ENCODE measurements at regions not wholly inside any gene's neighbourhood (a gene's known extent, or its start where the extent isn't known, plus 50 kb on each side); places are given as distances from the start of the nearest gene placed in this dataset.

- no peak for TF ChIP-seq CTCF (conservative IDR thresholded peaks at IDR 0.05; ENCODE audit: low read depth, low read length)
- no peak for TF ChIP-seq EZH2 (IDR thresholded peaks at IDR 0.05; ENCODE audit: borderline replicate concordance, low read depth, low read length, poor library complexity, severe bottlenecking)
- H3K9me3 ChIP-seq (ENCODE audit: low read depth, low read length, poor library complexity, severe bottlenecking), result peaks cover 6% of the 10 kb centered on the region
- ChIA-PET POLR2A (ENCODE audit: low non-redundant PET) (no interaction called here), CTCF (no interaction called here)
- intact Hi-C loops (cut with micrococcal nuclease; ENCODE audit: unreplicated experiment), result no loop called here
- H3K4me1 ChIP-seq (ENCODE audit: insufficient read depth, low read length, poor library complexity, severe bottlenecking), result no peaks in the 10 kb centered on the region
- H3K27me3 ChIP-seq (replicated peaks; ENCODE audit: insufficient read depth, low read depth, low read length, poor library complexity), result no peaks in the 10 kb centered on the region
- BruUV-seq (replicated peaks), result no TSS peak
- no peak overlapping the region for H3K27ac ChIP-seq (ENCODE audit: low read depth, low read length, poor library complexity, severe bottlenecking)
- no peaks in the 10 kb centered on the region for H3K36me3 ChIP-seq (ENCODE audit: insufficient read depth, low read length, poor library complexity, severe bottlenecking)
- DNase-seq (ENCODE audit: low spot score), result peak; percentile 10
- H3K4me3 ChIP-seq (ENCODE audit: low read depth, low read length, poor library complexity, severe bottlenecking), result no peak overlapping the region
Measured at GRCh38 chr13:29991343-29991742, 140.9 kb upstream of the UBL3 start.

- H3K4me1 ChIP-seq (ENCODE audit: insufficient read depth, low read length, poor library complexity, severe bottlenecking), result no peaks in the 10 kb centered on the region
- H3K9me3 ChIP-seq (ENCODE audit: low read depth, low read length, poor library complexity, severe bottlenecking), result peaks cover 6% of the 10 kb centered on the region
- no TSS peak for BruUV-seq (replicated peaks)
- DNase-seq (ENCODE audit: low spot score), result no peak
- no peaks in the 10 kb centered on the region for H3K36me3 ChIP-seq (ENCODE audit: insufficient read depth, low read length, poor library complexity, severe bottlenecking)
- H3K27ac ChIP-seq (ENCODE audit: low read depth, low read length, poor library complexity, severe bottlenecking), result no peak overlapping the region
- ChIA-PET POLR2A (ENCODE audit: low non-redundant PET) (no interaction called here), CTCF (no interaction called here)
- H3K4me3 ChIP-seq (ENCODE audit: low read depth, low read length, poor library complexity, severe bottlenecking), result no peak overlapping the region
- no peak for TF ChIP-seq EZH2 (IDR thresholded peaks at IDR 0.05; ENCODE audit: borderline replicate concordance, low read depth, low read length, poor library complexity, severe bottlenecking)
- no peak for TF ChIP-seq CTCF (conservative IDR thresholded peaks at IDR 0.05; ENCODE audit: low read depth, low read length)
- no peaks in the 10 kb centered on the region for H3K27me3 ChIP-seq (replicated peaks; ENCODE audit: insufficient read depth, low read depth, low read length, poor library complexity)
- intact Hi-C loops (cut with micrococcal nuclease; ENCODE audit: unreplicated experiment), result no loop called here
Measured at GRCh38 chr13:29987340-29987739, 136.9 kb upstream of the UBL3 start.

- CTCF ChIA-PET, result no interaction called here
- POLR2A ChIA-PET (ENCODE audit: low non-redundant PET), result no interaction called here
- intact Hi-C loops (cut with micrococcal nuclease; ENCODE audit: unreplicated experiment), result no loop called here
- Histone ChIP-seq H3K9me3 (ENCODE audit: low read depth, low read length, poor library complexity, severe bottlenecking) (no peaks in the 10 kb centered on the region), H3K36me3 (ENCODE audit: insufficient read depth, low read length, poor library complexity, severe bottlenecking) (no peaks in the 10 kb centered on the region), H3K27ac (ENCODE audit: low read depth, low read length, poor library complexity, severe bottlenecking) (no peak overlapping the region), H3K4me1 (ENCODE audit: insufficient read depth, low read length, poor library complexity, severe bottlenecking) (no peaks in the 10 kb centered on the region), H3K4me3 (ENCODE audit: low read depth, low read length, poor library complexity, severe bottlenecking) (no peak overlapping the region), H3K27me3 (replicated peaks; ENCODE audit: insufficient read depth, low read depth, low read length, poor library complexity) (no peaks in the 10 kb centered on the region)
- no peak for DNase-seq (ENCODE audit: low spot score)
- TF ChIP-seq CTCF (conservative IDR thresholded peaks at IDR 0.05; ENCODE audit: low read depth, low read length) (no peak), EZH2 (IDR thresholded peaks at IDR 0.05; ENCODE audit: borderline replicate concordance, low read depth, low read length, poor library complexity, severe bottlenecking) (no peak)
- no TSS peak for BruUV-seq (replicated peaks)
Measured at GRCh38 chr13:29980339-29980738, 129.9 kb upstream of the UBL3 start.
